ENCODE measurements at regions not wholly inside any gene's neighbourhood (a gene's known extent, or its start where the extent isn't known, plus 50 kb on each side); places are given as distances from the start of the nearest gene placed in this dataset.

DNA sequence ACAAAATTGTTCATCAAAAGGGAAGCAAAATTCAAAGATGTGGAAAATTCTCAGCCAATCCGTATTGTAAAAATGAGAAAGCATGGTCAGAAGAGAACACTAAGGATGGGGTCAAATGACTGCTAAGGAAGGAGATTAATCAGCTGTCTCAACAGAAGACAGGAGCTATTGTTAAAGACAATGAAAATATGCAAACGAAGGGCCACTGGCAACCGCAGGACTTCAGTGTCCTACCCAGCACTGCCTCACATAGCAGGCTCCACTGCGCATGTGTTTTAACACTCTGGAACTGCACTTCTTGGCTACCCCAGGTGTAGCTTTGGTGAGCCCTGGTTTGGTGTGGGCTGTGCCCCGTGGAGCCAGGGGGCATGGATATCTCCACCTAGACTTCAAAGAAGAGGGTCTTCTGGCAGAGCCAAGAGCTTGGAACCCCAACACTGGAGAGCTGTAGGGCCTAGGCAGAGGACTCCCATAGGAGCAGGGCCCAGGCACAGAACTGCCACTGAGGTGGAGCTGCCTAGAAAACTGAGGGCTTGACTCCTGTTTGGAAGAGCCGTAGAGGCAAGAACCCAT, 176.2 kb upstream of the GDF10 start:
- Histone ChIP-seq H3K9me2 (ENCODE audit: insufficient read depth, low read length) (no peaks in the 10 kb centered on the region), H3K4me3 (ENCODE audit: low read length) (no peak overlapping the region), H2AFZ (ENCODE audit: low read depth, low read length) (no peak overlapping the region), H3K27me3 (ENCODE audit: insufficient read depth, low read depth, low read length) (no peaks in the 10 kb centered on the region), H3K9me3 (ENCODE audit: low read length) (no peaks in the 10 kb centered on the region), H3K36me3 (ENCODE audit: insufficient read depth, low read length) (no peaks in the 10 kb centered on the region), H3K9ac (ENCODE audit: low read length) (no peak overlapping the region), H3K79me2 (replicated peaks; ENCODE audit: insufficient read depth, low read length) (no peaks in the 10 kb centered on the region), H4K20me1 (ENCODE audit: insufficient read depth) (no peaks in the 10 kb centered on the region), H3K4me2 (ENCODE audit: low read length) (no peak overlapping the region), H3F3A (ENCODE audit: insufficient read depth, low read length, poor library complexity, severe bottlenecking) (no peaks in the 10 kb centered on the region), H3K27ac (ENCODE audit: low read length) (no peak overlapping the region)
- TF ChIP-seq MXI1 (conservative IDR thresholded peaks at IDR 0.05; ENCODE audit: poor library complexity, severe bottlenecking) (no peak), SMC3 (conservative IDR thresholded peaks at IDR 0.05; ENCODE audit: poor library complexity) (no peak), TAF1 (IDR thresholded peaks at IDR 0.05; ENCODE audit: low read depth) (no peak), RAD21 (conservative IDR thresholded peaks at IDR 0.05) (no peak)
- TF ChIP-seq, protein P1, sequence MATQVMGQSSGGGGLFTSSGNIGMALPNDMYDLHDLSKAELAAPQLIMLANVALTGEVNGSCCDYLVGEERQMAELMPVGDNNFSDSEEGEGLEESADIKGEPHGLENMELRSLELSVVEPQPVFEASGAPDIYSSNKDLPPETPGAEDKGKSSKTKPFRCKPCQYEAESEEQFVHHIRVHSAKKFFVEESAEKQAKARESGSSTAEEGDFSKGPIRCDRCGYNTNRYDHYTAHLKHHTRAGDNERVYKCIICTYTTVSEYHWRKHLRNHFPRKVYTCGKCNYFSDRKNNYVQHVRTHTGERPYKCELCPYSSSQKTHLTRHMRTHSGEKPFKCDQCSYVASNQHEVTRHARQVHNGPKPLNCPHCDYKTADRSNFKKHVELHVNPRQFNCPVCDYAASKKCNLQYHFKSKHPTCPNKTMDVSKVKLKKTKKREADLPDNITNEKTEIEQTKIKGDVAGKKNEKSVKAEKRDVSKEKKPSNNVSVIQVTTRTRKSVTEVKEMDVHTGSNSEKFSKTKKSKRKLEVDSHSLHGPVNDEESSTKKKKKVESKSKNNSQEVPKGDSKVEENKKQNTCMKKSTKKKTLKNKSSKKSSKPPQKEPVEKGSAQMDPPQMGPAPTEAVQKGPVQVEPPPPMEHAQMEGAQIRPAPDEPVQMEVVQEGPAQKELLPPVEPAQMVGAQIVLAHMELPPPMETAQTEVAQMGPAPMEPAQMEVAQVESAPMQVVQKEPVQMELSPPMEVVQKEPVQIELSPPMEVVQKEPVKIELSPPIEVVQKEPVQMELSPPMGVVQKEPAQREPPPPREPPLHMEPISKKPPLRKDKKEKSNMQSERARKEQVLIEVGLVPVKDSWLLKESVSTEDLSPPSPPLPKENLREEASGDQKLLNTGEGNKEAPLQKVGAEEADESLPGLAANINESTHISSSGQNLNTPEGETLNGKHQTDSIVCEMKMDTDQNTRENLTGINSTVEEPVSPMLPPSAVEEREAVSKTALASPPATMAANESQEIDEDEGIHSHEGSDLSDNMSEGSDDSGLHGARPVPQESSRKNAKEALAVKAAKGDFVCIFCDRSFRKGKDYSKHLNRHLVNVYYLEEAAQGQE (IDR thresholded peaks at IDR 0.05; ENCODE audit: borderline replicate concordance), result no peak

DNA sequence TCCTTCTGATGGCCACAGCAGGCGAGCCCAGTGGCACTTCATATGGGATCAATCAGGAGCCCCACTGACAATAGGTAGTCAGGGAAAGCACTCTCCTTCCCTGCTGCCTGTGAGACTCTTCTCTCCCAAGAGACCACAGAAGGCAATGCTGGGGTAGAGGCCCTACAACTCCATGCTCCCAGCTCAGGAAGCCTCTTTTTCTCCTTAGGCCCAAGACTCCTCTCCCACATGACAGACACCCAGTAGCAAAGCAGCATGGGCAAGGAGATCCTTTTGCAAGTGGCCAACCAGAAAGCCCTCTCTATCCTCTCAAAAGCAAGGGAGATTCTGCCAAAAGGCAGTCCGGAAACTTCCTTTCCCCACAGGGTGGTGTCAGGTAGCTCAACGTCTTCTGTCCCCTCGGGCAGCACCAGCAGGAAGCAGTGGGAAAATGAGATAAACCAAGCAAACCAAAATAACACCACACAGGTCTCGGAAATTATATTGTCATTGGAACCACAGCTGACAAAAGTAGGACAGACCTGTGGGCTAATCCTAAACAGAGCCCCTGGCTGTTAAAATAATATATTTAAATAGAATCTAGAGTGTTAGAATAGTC, 172.7 kb upstream of the GDF10 start:
- TF ChIP-seq TAF1 (IDR thresholded peaks at IDR 0.05; ENCODE audit: low read depth), result no peak
- TF ChIP-seq, protein P2, sequence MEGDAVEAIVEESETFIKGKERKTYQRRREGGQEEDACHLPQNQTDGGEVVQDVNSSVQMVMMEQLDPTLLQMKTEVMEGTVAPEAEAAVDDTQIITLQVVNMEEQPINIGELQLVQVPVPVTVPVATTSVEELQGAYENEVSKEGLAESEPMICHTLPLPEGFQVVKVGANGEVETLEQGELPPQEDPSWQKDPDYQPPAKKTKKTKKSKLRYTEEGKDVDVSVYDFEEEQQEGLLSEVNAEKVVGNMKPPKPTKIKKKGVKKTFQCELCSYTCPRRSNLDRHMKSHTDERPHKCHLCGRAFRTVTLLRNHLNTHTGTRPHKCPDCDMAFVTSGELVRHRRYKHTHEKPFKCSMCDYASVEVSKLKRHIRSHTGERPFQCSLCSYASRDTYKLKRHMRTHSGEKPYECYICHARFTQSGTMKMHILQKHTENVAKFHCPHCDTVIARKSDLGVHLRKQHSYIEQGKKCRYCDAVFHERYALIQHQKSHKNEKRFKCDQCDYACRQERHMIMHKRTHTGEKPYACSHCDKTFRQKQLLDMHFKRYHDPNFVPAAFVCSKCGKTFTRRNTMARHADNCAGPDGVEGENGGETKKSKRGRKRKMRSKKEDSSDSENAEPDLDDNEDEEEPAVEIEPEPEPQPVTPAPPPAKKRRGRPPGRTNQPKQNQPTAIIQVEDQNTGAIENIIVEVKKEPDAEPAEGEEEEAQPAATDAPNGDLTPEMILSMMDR (IDR thresholded peaks at IDR 0.05; ENCODE audit: poor library complexity, severe bottlenecking), result no peak
- TF ChIP-seq EP300 (conservative IDR thresholded peaks at IDR 0.05; ENCODE audit: poor library complexity, severe bottlenecking), result no peak
- TF ChIP-seq RAD21 (conservative IDR thresholded peaks at IDR 0.05), result no peak
- no peak for TF ChIP-seq POLR2AphosphoS5 (IDR thresholded peaks at IDR 0.05)
- TF ChIP-seq, protein P1 (IDR thresholded peaks at IDR 0.05; ENCODE audit: borderline replicate concordance), result no peak
- TF ChIP-seq SMC3 (conservative IDR thresholded peaks at IDR 0.05; ENCODE audit: poor library complexity), result no peak
- TF ChIP-seq EZH2 (IDR thresholded peaks at IDR 0.05; ENCODE audit: borderline replicate concordance, insufficient read depth, low read length, poor library complexity, severe bottlenecking), result no peak
- no peak for TF ChIP-seq MXI1 (conservative IDR thresholded peaks at IDR 0.05; ENCODE audit: poor library complexity, severe bottlenecking)
- H3K27ac ChIP-seq (ENCODE audit: low read length), result no peak overlapping the region
- H3K9me2 ChIP-seq (ENCODE audit: insufficient read depth, low read length), result no peaks in the 10 kb centered on the region
- H3K36me3 ChIP-seq (ENCODE audit: insufficient read depth, low read length), result no peaks in the 10 kb centered on the region
- H4K20me1 ChIP-seq (ENCODE audit: insufficient read depth), result no peaks in the 10 kb centered on the region
- H3F3A ChIP-seq (ENCODE audit: insufficient read depth, low read length, poor library complexity, severe bottlenecking), result no peaks in the 10 kb centered on the region
- H3K4me2 ChIP-seq (ENCODE audit: low read length), result no peak overlapping the region
- no peaks in the 10 kb centered on the region for H3K27me3 ChIP-seq (ENCODE audit: insufficient read depth, low read depth, low read length)
- H3K4me3 ChIP-seq (ENCODE audit: low read length), result no peak overlapping the region
- H2AFZ ChIP-seq (ENCODE audit: low read depth, low read length), result no peak overlapping the region
- no peaks in the 10 kb centered on the region for H3K9me3 ChIP-seq (ENCODE audit: low read length)
- H3K79me2 ChIP-seq (replicated peaks; ENCODE audit: insufficient read depth, low read length), result no peaks in the 10 kb centered on the region
- H3K9ac ChIP-seq (ENCODE audit: low read length), result no peak overlapping the region

All from neural cell (in vitro differentiated cells).